ENCODE measurements at regions not wholly inside any gene's neighbourhood (a gene's known extent, or its start where the extent isn't known, plus 50 kb on each side); places are given as distances from the start of the nearest gene placed in this dataset.
"Not testable (repeated sequence)": the region's sequence is repeated elsewhere in the genome, so short reads cannot be mapped to it uniquely, and the experiment has no call there.

GRCh38 chr1:163999131-163999530 is 559.9 kb upstream of the PBX1 start:
- Histone ChIP-seq H3K27me3 (no peaks in the 10 kb centered on the region), H3K4me1 (no peaks in the 10 kb centered on the region), H3K9me3 (peaks cover 8 to 18% of the 10 kb centered on the region in 2 donors), H3K4me3 (no peak overlapping the region), H3K27ac (no peak overlapping the region), H3K36me3 (no peaks in the 10 kb centered on the region)
- intact Hi-C loops (cut with DNase I; ENCODE audit: low total_unique reads) = no loop called here
- TF ChIP-seq POLR2A (IDR thresholded peaks at IDR 0.05) = no peak
- no peak for TF ChIP-seq CTCF (IDR thresholded peaks at IDR 0.05)
- TF ChIP-seq POLR2AphosphoS5 (IDR thresholded peaks at IDR 0.05) = no peak
- no peak for DNase-seq (ENCODE audit: low spot score in 2 of 2)

GRCh38 chr1:164006186-164006585 is 552.8 kb upstream of the PBX1 start:
- H3K4me3 ChIP-seq; DNase-seq (ENCODE audit: low spot score in 2 of 2); H3K27ac ChIP-seq; H3K4me1 ChIP-seq; H3K36me3 ChIP-seq; H3K27me3 ChIP-seq; intact Hi-C loops (cut with DNase I; ENCODE audit: low total_unique reads): not testable (repeated sequence)
- H3K9me3 ChIP-seq = peaks cover 4 to 34% of the 10 kb centered on the region in 2 donors

GRCh38 chr1:164006621-164007020 is 552.4 kb upstream of the PBX1 start:
- Histone ChIP-seq H3K4me3 (no peak overlapping the region), H3K9me3 (peaks cover 4 to 34% of the 10 kb centered on the region in 2 donors), H3K36me3 (no peaks in the 10 kb centered on the region), H3K27ac (no peak overlapping the region), H3K4me1 (no peaks in the 10 kb centered on the region), H3K27me3 (no peaks in the 10 kb centered on the region)
- intact Hi-C loops (cut with DNase I; ENCODE audit: low total_unique reads) = no loop called here
- TF ChIP-seq POLR2AphosphoS5 (IDR thresholded peaks at IDR 0.05) = no peak
- no peak for TF ChIP-seq POLR2A (IDR thresholded peaks at IDR 0.05)
- no peak for TF ChIP-seq CTCF (IDR thresholded peaks at IDR 0.05)
- DNase-seq (ENCODE audit: low spot score in 2 of 2) = no peak

- peaks cover 5 to 9% of the 10 kb centered on the region in 2 donors for H3K9me3 ChIP-seq
- TF ChIP-seq CTCF (IDR thresholded peaks at IDR 0.05) (no peak), POLR2AphosphoS5 (IDR thresholded peaks at IDR 0.05) (no peak), POLR2A (IDR thresholded peaks at IDR 0.05) (no peak)
- H3K27me3 ChIP-seq = no peaks in the 10 kb centered on the region
- intact Hi-C loops (cut with DNase I; ENCODE audit: low total_unique reads) = no loop called here
- DNase-seq (ENCODE audit: low spot score in 2 of 2) = no peak
- H3K36me3 ChIP-seq = no peaks in the 10 kb centered on the region
- H3K4me3 ChIP-seq = no peak overlapping the region
- no peak overlapping the region for H3K27ac ChIP-seq
- no peaks in the 10 kb centered on the region for H3K4me1 ChIP-seq
These were observed 541.7 kb upstream of the PBX1 start for GRCh38 chr1:164017239-164017638.

- H3K4me1 ChIP-seq = no peaks in the 10 kb centered on the region
- TF ChIP-seq POLR2AphosphoS5 (IDR thresholded peaks at IDR 0.05) (no peak), POLR2A (IDR thresholded peaks at IDR 0.05) (no peak), CTCF (IDR thresholded peaks at IDR 0.05) (no peak)
These were observed 538.6 kb upstream of the PBX1 start for GRCh38 chr1:164020391-164020790.

GRCh38 chr1:164021813-164022212 is 537.2 kb upstream of the PBX1 start:
- no peak for TF ChIP-seq POLR2AphosphoS5 (IDR thresholded peaks at IDR 0.05)
- TF ChIP-seq POLR2A (IDR thresholded peaks at IDR 0.05) = no peak
- Histone ChIP-seq H3K27ac (peak overlapping the region in 1 of 2 donors; percentile 0), H3K27me3 (no peaks in the 10 kb centered on the region), H3K4me1 (no peaks in the 10 kb centered on the region), H3K4me3 (no peak overlapping the region), H3K9me3 (peaks cover 5 to 8% of the 10 kb centered on the region in 2 donors), H3K36me3 (no peaks in the 10 kb centered on the region)
- DNase-seq (ENCODE audit: low spot score in 2 of 2) = no peak
- intact Hi-C loops (cut with DNase I; ENCODE audit: low total_unique reads) = no loop called here

More at GRCh38 chr1:164020391-164020790, 538.6 kb upstream of the PBX1 start:
- Histone ChIP-seq H3K36me3 (no peaks in the 10 kb centered on the region), H3K27me3 (no peaks in the 10 kb centered on the region), H3K27ac (no peak overlapping the region), H3K9me3 (peaks cover 5 to 8% of the 10 kb centered on the region in 2 donors), H3K4me3 (no peak overlapping the region)
- DNase-seq (ENCODE audit: low spot score in 2 of 2) = no peak
- intact Hi-C loops (cut with DNase I; ENCODE audit: low total_unique reads) = no loop called here
